Body of pancreas (tissue), 4 donors: ENCODE measurements at regions not wholly inside any gene's neighbourhood (a gene's known extent, or its start where the extent isn't known, plus 50 kb on each side); places are given as distances from the start of the nearest gene placed in this dataset.

Experiments used
- CTCF ChIP-seq, 7 experiments: fragments of 450-650 bp in 4 of 7; fragments of 200-600 bp in 3 of 7; sonication (generic) in 3 of 7; IDR thresholded peaks; one replicate each; pipeline ENCODE4 v1.5.1; 2016 to 2019; ENCODE audit warnings: antibody characterized with exemption in 7 of 7
- POLR2A ChIP-seq, 3 donors: fragments of 450-650 bp; IDR thresholded peaks; one replicate each; pipeline ENCODE4 v1.6.1; 2016; ENCODE audit warnings: antibody characterized with exemption in 3 of 3, mild to moderate bottlenecking in 2 of 3

- no peak for TF ChIP-seq CTCF (IDR thresholded peaks at IDR 0.05)
- no peak for TF ChIP-seq POLR2A (IDR thresholded peaks at IDR 0.05)
These were observed 640.1 kb downstream of the PTPRU start for GRCh38 chr1:29876441-29876840.
